Glomerular endothelial cell (primary cell): ENCODE measurements at regions not wholly inside any gene's neighbourhood (a gene's known extent, or its start where the extent isn't known, plus 50 kb on each side); places are given as distances from the start of the nearest gene placed in this dataset.

Experiments
- DNase-seq: peaks from one replicate; pipeline ENCODE4 v3.0.0-alpha.2; 2011; ENCODE audit warnings: low read depth, low spot score; ENCODE audit errors: extremely low read depth

- no peak for DNase-seq
Observed at GRCh38 chr2:37541516-37541915, 129.9 kb downstream of the CDC42EP3 start.

- no peak for DNase-seq
Observed at GRCh38 chr2:37543999-37544557, 127.4 kb downstream of the CDC42EP3 start.

GRCh38 chr2:37544591-37545031 is 126.8 kb downstream of the CDC42EP3 start:
- no peak for DNase-seq

- DNase-seq: no peak
Observed at GRCh38 chr2:37549598-37549997, 121.8 kb downstream of the CDC42EP3 start.

GRCh38 chr2:37550190-37550589 is 121.3 kb downstream of the CDC42EP3 start:
- DNase-seq: no peak

- no peak for DNase-seq
Observed at GRCh38 chr2:37551783-37552182, 119.7 kb downstream of the CDC42EP3 start.

- DNase-seq: no peak
Observed at GRCh38 chr2:37552339-37552738, 119.1 kb downstream of the CDC42EP3 start.

- DNase-seq: no peak
Observed at GRCh38 chr2:37553411-37554154, 117.9 kb downstream of the CDC42EP3 start.

- no peak for DNase-seq
Observed at GRCh38 chr2:37554155-37554510, 117.3 kb downstream of the CDC42EP3 start.

GRCh38 chr2:37554687-37555086 is 116.8 kb downstream of the CDC42EP3 start:
- DNase-seq: no peak

GRCh38 chr2:37555457-37555856 is 116.0 kb downstream of the CDC42EP3 start:
- no peak for DNase-seq

- DNase-seq: no peak
Observed at GRCh38 chr2:37556256-37556655, 115.2 kb downstream of the CDC42EP3 start.

GRCh38 chr2:37558623-37559022 is 112.8 kb downstream of the CDC42EP3 start:
- DNase-seq: no peak

GRCh38 chr2:37560241-37560848 is 111.1 kb downstream of the CDC42EP3 start:
- no peak for DNase-seq

GRCh38 chr2:37560863-37561614 is 110.4 kb downstream of the CDC42EP3 start:
- DNase-seq: no peak

GRCh38 chr2:37561615-37562569 is 109.5 kb downstream of the CDC42EP3 start:
- peak; percentile 67 for DNase-seq

GRCh38 chr2:37563375-37564015 is 107.9 kb downstream of the CDC42EP3 start:
- no peak for DNase-seq

- DNase-seq: no peak
Observed at GRCh38 chr2:37564356-37564755, 107.1 kb downstream of the CDC42EP3 start.

- DNase-seq: no peak
Observed at GRCh38 chr2:37566517-37566981, 104.9 kb downstream of the CDC42EP3 start.

- no peak for DNase-seq
Observed at GRCh38 chr2:37568565-37568964, 102.9 kb downstream of the CDC42EP3 start.
